ENCODE measurements at regions not wholly inside any gene's neighbourhood (a gene's known extent, or its start where the extent isn't known, plus 50 kb on each side); places are given as distances from the start of the nearest gene placed in this dataset.

DNA sequence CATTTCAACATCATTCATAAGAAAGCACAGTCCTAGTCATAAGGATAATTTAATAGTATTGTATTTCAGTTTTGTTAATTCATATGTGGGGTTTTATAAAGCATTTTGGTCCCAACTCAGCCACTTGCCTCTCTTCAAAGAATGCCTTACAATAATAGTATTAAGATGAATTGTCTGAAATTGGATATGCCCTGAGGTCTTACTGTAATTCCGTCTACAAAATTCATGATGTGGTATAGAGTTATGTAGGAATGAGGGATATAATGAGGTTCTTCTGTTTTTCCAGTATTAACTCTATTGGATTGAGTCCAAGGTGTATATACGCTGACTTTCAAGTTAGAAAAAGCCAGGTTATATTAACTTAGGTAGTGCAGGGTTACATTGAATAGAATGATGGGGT is 177.0 kb downstream of the GOLIM4 start:
- TF ChIP-seq, protein P1, sequence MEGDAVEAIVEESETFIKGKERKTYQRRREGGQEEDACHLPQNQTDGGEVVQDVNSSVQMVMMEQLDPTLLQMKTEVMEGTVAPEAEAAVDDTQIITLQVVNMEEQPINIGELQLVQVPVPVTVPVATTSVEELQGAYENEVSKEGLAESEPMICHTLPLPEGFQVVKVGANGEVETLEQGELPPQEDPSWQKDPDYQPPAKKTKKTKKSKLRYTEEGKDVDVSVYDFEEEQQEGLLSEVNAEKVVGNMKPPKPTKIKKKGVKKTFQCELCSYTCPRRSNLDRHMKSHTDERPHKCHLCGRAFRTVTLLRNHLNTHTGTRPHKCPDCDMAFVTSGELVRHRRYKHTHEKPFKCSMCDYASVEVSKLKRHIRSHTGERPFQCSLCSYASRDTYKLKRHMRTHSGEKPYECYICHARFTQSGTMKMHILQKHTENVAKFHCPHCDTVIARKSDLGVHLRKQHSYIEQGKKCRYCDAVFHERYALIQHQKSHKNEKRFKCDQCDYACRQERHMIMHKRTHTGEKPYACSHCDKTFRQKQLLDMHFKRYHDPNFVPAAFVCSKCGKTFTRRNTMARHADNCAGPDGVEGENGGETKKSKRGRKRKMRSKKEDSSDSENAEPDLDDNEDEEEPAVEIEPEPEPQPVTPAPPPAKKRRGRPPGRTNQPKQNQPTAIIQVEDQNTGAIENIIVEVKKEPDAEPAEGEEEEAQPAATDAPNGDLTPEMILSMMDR (conservative IDR thresholded peaks at IDR 0.05; ENCODE audit: low read length) = no peak
- TF ChIP-seq EZH2phosphoT487 (IDR thresholded peaks at IDR 0.05; ENCODE audit: borderline replicate concordance) = no peak

Data from Loucy (cell line).